ENCODE measurements at regions not wholly inside any gene's neighbourhood (a gene's known extent, or its start where the extent isn't known, plus 50 kb on each side); places are given as distances from the start of the nearest gene placed in this dataset.
"Not testable (repeated sequence)": the region's sequence is repeated elsewhere in the genome, so short reads cannot be mapped to it uniquely, and the experiment has no call there.

DNA sequence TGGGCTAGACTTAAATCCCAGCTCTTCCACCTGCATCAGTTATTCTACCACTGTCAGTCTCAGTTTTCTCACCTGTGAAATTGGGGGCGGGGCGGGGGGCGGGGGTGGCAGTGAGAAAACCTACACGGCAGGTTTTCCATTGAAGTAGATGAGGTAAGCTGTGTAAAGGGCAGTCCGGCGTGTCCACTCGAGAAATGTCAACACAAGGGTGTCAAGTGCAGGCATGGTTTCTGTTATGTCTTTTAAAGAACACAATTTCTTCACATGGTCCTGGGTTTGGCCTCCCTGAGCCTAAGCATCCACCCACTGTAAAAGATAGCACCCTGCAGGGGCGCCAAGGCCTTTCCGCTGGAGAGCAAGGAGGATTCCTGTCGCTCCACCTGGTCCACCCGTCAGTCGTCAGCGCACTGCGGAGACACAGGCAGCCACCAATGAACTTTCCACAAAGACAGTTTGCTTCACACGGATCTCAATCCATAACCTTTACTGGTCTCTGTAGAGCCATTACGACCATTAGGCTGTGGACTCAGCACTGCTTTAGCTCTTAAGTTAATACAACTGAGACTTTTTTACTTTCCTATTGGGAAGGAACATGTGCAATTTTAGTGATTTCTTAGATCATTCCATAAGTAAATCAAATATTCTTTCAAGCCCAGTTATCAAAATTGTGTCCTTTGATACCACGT is 99.5 kb upstream of the FOXB1 start:
- no peak for ATAC-seq
- no peaks in the 10 kb centered on the region for H3K36me3 ChIP-seq
- H3K27me3 ChIP-seq: peaks cover 19 to 27% (median 24%) of the 10 kb centered on the region in 3 donors
- no peaks in the 10 kb centered on the region for H3K9me3 ChIP-seq
- in situ Hi-C loops (cut with MboI; ENCODE audit: low sequenced_read_pairs in 4 of 4) (loop anchor here in 1 of 4 donors (25.0 kb wide), 1 partner anchor 408 kb away; no protein-coding TSS in a partner anchor), intact Hi-C loops (cut with DNase I; ENCODE audit: low total_unique reads) (no loop called here)
- DNase-seq: no peak
- no peak overlapping the region for H3K27ac ChIP-seq
- H3K4me1 ChIP-seq: no peaks in the 10 kb centered on the region
- no peak overlapping the region for H3K4me3 ChIP-seq
- no peak for TF ChIP-seq CTCF (IDR thresholded peaks at IDR 0.05 in 4 of 5, conservative IDR thresholded peaks at IDR 0.05 in 1 of 5)
- TF ChIP-seq POLR2A (IDR thresholded peaks at IDR 0.05): no peak

DNA sequence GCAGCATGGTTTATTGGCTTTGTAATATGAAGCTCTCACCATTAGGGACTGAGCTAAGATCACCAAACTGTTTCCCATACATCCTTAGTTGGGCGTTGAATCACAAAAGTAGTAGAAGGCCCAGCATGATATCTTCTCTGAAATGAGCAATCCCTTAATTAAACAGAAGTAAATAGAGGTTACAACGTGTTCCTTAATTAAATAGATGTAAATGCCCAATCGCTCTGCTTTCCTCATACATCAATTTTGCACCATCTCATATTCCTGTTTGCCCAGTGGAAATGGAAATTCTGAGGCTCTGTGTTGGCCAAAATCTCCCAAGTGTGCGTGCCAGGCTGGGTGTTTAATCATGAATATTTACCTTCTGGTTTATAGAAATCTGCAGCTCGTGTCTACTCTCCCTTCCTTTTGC is 107.4 kb upstream of the FOXB1 start:
- H3K36me3 ChIP-seq: no peaks in the 10 kb centered on the region
- intact Hi-C loops (cut with DNase I; ENCODE audit: low total_unique reads) (no loop called here), in situ Hi-C loops (cut with MboI; ENCODE audit: low sequenced_read_pairs in 4 of 4) (no loop called here)
- no peak for TF ChIP-seq POLR2A (IDR thresholded peaks at IDR 0.05)
- no peak for TF ChIP-seq CTCF (IDR thresholded peaks at IDR 0.05 in 4 of 5, conservative IDR thresholded peaks at IDR 0.05 in 1 of 5)
- H3K4me3 ChIP-seq: no peak overlapping the region
- H3K9me3 ChIP-seq: no peaks in the 10 kb centered on the region
- ATAC-seq: no peak
- DNase-seq: no peak
- H3K27me3 ChIP-seq: peaks cover 0 to 2% (median 0%) of the 10 kb centered on the region in 3 donors
- no peak overlapping the region for H3K27ac ChIP-seq
- no peaks in the 10 kb centered on the region for H3K4me1 ChIP-seq

- TF ChIP-seq CTCF (IDR thresholded peaks at IDR 0.05 in 4 of 5, conservative IDR thresholded peaks at IDR 0.05 in 1 of 5): no peak
- TF ChIP-seq POLR2A (IDR thresholded peaks at IDR 0.05): no peak
- no peaks in the 10 kb centered on the region for H3K36me3 ChIP-seq
- DNase-seq: no peak
- no peaks in the 10 kb centered on the region for H3K9me3 ChIP-seq
- H3K27ac ChIP-seq: no peak overlapping the region
- ATAC-seq: no peak
- H3K4me3 ChIP-seq: no peak overlapping the region
- in situ Hi-C loops (cut with MboI; ENCODE audit: low sequenced_read_pairs in 4 of 4): no loop called here
- no peaks in the 10 kb centered on the region for H3K4me1 ChIP-seq
- intact Hi-C loops (cut with DNase I; ENCODE audit: low total_unique reads): no loop called here
- no peaks in the 10 kb centered on the region for H3K27me3 ChIP-seq
Observed at GRCh38 chr15:59894835-59895234, 109.3 kb upstream of the FOXB1 start.

GRCh38 chr15:59892985-59893384 is 111.1 kb upstream of the FOXB1 start:
- Histone ChIP-seq H3K4me1 (no peaks in the 10 kb centered on the region), H3K4me3 (no peak overlapping the region)
- in situ Hi-C loops (cut with MboI; ENCODE audit: low sequenced_read_pairs in 4 of 4): no loop called here

DNA sequence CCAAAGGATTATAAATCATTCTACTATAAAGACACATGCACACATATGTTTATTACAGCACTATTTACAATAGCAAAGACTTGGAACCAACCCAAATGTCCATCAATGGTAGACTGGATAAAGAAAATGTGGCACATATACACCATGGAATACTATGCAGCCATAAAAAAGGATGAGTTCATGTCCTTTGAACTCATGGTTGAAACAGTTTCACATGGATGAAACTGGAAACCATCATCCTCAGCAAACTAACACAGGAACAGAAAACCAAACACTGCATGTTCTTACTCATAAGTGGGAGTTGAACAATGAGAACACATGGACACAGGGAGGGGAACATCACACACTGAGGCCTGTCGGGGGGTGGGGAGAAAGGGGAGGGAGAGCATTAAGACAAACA is 116.2 kb upstream of the FOXB1 start:
- DNase-seq; H3K4me3 ChIP-seq; H3K36me3 ChIP-seq; H3K27ac ChIP-seq; H3K4me1 ChIP-seq; H3K27me3 ChIP-seq; in situ Hi-C loops (cut with MboI; ENCODE audit: low sequenced_read_pairs in 4 of 4); ATAC-seq; intact Hi-C loops (cut with DNase I; ENCODE audit: low total_unique reads); H3K9me3 ChIP-seq: not testable (repeated sequence)

More at GRCh38 chr15:59892985-59893384, 111.1 kb upstream of the FOXB1 start:
- TF ChIP-seq CTCF (IDR thresholded peaks at IDR 0.05 in 4 of 5, conservative IDR thresholded peaks at IDR 0.05 in 1 of 5): no peak
- TF ChIP-seq POLR2A (IDR thresholded peaks at IDR 0.05): no peak
- Histone ChIP-seq H3K9me3 (no peaks in the 10 kb centered on the region), H3K36me3 (no peaks in the 10 kb centered on the region), H3K27me3 (peaks cover 0 to 2% (median 2%) of the 10 kb centered on the region in 3 donors), H3K27ac (no peak overlapping the region)
- DNase-seq (no peak), ATAC-seq (no peak)
- intact Hi-C loops (cut with DNase I; ENCODE audit: low total_unique reads): no loop called here

Measured in gastrocnemius medialis (tissue), 4 donors.